ENCODE measurements at regions not wholly inside any gene's neighbourhood (a gene's known extent, or its start where the extent isn't known, plus 50 kb on each side); places are given as distances from the start of the nearest gene placed in this dataset.

DNA sequence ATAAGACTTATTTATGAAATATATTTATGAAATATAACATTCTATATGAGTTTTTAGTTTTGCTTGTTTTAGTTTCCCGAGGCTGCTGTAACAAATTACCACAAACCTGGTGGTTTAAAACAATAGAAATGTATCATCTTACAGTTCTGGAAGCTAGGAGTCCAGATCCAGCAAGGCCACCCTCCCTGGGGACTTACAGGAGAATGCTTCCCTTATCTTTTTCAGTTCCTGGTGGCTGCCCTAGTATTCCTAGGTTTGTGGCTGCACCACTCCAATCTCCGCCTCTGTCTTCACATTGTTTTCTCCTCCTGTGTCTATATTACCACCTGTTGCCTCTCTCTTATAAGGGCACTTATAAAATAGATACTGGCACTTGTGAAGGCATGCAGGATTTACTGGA lies 877.8 kb downstream of the TUSC7 start:
- DNase-seq = no peak

GRCh38 chr3:117589454-117589853 lies 879.9 kb downstream of the TUSC7 start:
- no peak for DNase-seq

DNA sequence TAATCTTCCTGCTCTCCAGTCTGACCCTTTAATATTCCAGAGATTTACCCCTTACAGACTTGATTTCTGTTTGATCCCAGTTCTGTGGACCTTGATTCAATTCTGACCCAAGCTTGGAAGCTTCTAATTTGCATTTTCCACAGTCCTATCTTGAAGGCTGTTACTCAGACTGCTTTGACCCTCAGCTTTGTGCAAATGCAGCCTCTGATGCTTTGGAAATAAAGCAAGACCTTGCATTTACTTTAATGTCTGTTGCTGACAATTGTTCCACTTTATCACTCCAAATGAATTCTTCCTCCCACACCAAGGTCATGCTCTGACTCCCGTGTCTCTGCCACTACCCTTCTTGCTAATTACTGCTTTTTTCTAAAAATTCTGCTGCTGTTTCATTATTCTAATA lies 886.0 kb downstream of the TUSC7 start:
- DNase-seq = no peak

GRCh38 chr3:117596503-117596902 lies 886.9 kb downstream of the TUSC7 start:
- DNase-seq = no peak

DNA sequence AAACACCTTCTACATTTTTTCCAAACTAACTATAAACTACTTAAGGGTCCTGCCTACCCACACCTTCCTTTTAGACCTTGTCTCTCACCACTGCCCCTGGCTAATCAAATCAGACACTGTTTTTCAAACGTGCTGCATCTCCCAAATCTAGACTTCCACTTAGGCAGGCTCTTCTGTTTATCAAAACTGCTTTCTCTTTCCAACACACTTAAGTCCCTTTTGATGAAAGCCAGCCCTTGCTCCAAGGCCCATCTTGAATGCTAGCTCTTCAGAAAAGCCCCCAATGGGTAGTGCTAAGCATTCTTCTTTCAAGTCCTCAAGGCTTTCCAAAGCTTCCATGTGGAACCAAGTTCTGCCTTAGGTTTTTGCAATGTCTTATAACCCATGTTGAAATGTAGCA lies 888.3 kb downstream of the TUSC7 start:
- DNase-seq = no peak

DNA sequence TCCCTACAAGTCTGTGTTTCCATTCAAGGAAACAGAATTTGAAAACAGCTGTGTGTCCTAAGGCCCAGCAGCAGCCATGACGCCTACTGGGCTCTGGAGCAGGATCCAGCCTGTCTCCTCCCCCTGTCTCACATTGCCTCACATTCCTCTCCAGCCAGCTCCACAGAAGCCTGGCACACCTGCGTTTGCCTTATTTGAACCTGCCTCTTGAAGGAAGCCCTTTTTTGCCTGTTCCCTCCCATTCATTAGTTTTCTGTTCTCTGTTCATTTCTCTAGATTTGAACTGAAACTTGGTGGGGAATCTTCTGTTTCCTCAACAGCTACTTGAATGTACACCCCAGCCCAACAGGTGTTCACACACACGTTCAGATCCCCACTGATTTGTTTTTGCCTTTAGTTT lies 890.5 kb downstream of the TUSC7 start:
- DNase-seq = no peak

DNA sequence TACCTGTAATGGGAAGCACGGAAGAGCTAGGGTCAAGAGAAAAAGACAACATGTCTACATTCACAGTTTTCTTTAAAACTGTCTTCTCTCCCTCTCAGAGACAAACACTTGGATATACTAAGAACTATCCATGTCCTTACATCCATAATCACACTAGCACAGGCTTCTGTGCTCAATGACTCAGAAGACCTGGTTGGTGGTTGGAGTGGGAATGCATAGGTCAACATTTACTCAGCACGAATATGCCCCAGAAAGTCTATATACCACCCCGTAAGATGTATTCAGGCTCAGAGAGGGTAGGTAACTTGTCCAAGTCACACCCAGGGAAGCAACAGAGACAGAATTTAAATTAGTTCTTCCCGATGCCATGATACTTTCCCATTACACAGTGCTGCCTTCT lies 891.1 kb downstream of the TUSC7 start:
- DNase-seq = no peak

GRCh38 chr3:117602058-117602644 lies 892.6 kb downstream of the TUSC7 start:
- no peak for DNase-seq

- DNase-seq = no peak
These were observed 893.5 kb downstream of the TUSC7 start for GRCh38 chr3:117603097-117603496.

DNA sequence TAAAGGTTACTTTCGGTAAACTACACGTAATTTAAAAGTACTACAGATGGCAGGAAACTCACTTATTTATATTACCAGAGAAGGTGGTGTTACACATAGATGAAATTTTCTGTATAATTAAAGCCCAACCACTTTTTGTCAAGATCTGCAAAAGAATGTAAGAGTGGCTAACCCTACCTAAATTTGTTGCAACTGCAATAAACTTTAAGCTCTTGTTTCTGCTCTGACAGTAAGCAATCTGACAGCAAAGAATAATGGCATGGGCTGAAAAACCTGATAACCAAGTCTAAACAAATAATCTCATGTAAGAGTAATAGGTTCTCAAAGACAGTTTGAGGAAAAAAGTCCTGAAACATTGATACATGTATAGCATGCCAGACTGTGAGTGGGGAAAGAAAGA lies 897.3 kb downstream of the TUSC7 start:
- no peak for DNase-seq

DNA sequence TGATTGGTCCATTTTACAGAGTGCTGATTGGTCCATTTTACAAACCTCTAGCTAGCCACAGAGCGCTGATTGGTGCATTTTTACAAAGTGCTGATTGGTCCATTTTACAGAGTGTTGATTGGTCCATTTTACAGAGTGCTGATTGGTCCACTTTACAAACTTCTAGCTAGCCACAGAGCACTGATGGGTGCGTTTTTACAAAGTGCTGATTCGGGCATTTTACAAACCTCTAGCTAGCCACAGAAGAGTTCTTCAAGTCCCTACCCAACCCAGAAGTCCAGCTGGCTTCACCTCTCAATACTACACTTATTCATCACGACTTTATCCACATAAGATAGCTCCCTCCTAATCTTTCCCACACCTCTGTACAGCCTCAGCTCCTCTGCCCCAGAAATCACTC lies 899.8 kb downstream of the TUSC7 start:
- DNase-seq = no peak

GRCh38 chr3:117610156-117610555 lies 900.6 kb downstream of the TUSC7 start:
- no peak for DNase-seq

- DNase-seq = no peak
These were observed 901.6 kb downstream of the TUSC7 start for GRCh38 chr3:117611211-117611610.

DNA sequence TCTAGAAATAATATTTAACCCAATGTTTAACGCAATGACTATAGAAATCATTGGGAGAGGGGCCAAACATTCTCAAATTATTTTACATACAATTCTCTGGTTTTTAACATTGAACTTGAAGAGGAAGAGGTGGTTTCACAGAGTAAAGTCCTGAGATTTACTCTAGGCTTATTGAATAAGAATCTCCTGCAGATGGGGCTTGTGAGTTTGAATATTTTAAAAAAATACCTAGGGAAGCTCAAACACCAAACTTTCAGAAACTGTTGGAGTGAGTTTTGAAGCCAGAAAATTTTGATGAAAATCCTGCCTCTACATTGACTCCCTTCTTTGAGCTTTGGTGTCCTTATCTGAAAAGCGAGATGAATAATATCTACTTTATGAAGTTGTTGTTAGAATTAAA lies 906.6 kb downstream of the TUSC7 start:
- no peak for DNase-seq

DNA sequence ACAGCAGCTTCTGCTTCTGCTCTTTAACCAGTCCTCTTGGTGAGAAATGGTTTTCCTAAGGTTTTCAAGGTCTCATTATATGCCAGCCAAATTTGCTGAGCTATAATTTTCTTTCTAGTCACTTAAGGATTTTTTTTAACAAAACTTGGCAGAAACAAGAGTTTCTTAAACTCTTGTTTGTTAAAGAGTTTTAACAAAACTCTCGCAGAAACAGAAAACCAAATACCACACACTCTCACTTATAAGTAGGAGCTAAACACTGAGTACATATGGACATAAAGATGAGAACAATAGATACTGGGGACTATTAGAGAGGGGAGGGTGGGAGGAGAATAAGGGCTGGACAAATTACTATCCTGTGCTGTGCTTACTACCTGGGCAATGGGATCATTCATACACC lies 908.3 kb downstream of the TUSC7 start:
- DNase-seq = no peak

GRCh38 chr3:117618462-117618861 lies 908.9 kb downstream of the TUSC7 start:
- DNase-seq = no peak

DNA sequence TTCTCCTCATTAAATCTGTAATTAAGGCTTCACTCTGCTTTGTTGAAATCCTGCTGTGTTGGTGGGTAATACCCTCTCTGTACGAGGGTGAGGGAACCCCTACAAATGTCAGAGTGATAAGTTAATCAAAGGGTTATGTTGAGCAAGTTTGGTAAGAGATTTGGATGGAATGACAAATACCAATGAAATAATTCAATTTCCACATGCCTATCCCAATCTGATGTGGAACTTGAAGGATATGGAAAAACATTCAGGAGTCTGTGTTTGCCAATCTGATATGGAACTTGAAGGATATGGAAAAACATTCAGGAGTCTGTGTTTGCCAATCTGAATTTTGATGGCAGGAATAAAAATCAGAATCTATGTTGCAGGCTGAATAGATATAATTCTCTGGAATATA lies 910.2 kb downstream of the TUSC7 start:
- no peak for DNase-seq

DNA sequence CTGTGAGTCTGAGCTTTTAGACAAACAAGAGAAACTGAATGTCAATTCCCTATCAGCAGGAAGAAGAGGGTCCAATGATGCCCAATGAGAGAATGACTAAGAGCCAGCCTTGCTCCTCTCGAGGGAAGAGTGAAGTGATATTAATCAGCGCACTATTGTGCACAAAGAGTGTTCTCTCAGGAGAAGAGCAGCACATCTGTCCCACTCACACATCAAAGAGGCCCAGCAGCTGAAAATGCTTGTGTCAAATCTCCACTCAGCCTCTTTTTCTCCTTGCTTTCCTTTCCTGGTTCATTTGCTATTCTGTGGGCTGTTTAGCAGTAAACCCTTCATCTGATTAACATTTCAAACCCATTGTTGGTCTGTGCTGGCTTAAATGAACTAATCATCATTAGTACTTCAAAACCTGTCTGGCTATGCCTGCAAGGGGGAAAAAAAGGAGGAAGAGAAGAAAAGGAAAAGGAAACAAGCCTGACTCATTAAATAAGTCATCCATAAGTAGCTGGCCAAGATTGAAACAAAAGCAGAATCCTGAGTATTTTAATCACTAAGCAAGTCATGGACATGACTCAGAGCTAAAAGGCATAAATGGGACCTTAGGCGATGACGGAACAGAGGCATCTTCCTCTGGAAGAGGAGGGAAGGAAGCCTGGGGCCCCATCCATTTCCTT lies 912.7 kb downstream of the TUSC7 start:
- DNase-seq = no peak

- DNase-seq = no peak
These were observed 914.8 kb downstream of the TUSC7 start for GRCh38 chr3:117624424-117624823.

GRCh38 chr3:117625174-117625573 lies 915.6 kb downstream of the TUSC7 start:
- no peak for DNase-seq

DNA sequence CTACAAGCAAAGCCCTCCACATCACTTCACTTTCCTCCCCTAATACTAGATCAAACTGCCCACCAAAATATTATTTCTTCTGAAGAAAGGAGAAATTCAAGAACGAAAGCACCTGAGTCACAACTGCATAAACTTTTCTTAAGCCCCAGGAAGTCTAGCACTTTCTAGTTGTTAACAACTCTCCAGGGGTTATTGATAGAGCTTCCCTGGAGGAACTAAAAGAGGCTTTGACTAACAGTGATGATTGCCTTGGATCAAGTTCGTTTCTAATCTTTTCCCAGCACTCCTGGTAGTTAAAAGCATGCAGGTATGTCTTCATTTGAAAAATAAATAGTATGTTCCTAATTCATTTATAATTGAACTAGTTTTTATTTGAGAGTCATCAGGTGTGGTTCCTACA lies 917.0 kb downstream of the TUSC7 start:
- no peak for DNase-seq

GRCh38 chr3:117628823-117629291 lies 919.3 kb downstream of the TUSC7 start:
- DNase-seq = no peak

- no peak for DNase-seq
These were observed 919.9 kb downstream of the TUSC7 start for GRCh38 chr3:117629505-117629904.

- no peak for DNase-seq
These were observed 920.9 kb downstream of the TUSC7 start for GRCh38 chr3:117630469-117630868.

DNA sequence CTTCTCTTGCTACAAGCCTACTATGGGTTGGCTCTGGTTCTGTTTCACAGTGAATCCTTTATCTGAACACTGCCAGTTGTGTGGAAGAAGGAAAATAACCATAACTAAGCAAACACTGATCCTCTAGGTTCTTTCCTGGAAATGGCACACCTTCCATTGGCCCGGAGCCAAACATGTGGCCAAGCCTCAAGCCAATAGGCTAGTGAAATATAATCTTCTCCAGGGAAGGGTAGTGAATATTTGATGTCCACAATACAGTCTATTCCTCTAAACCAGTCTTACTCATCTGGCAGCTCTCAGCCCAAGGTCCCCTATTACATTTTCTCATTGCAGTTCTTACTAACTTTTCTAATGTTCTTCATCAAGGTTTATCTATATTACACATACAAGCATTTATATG lies 921.3 kb downstream of the TUSC7 start:
- DNase-seq = no peak

Data from stimulated activated CD4-positive, alpha-beta T cell treated with anti-CD3 and anti-CD28 coated beads, Interleukin-4, amount 100 ng/mL, for 4 hours (primary cell).